CD14-positive monocyte (primary cell): ENCODE measurements at regions not wholly inside any gene's neighbourhood (a gene's known extent, or its start where the extent isn't known, plus 50 kb on each side); places are given as distances from the start of the nearest gene placed in this dataset.

Experiments used
- DNase-seq, 3 donors: peaks; one replicate each; pipeline ENCODE4 v3.0.0-alpha.2; 2011 to 2022
- H2AFZ ChIP-seq: 2 replicates; pipeline ENCODE4 v1.6.0; 2012; ENCODE audit warnings: mild to moderate bottlenecking, low read depth, low read length, inconsistent platforms; ENCODE audit not compliant: insufficient read depth, poor library complexity, severe bottlenecking
- H3K27ac ChIP-seq, 2 donors: 1 replicate in 1 of 2; 2 replicates in 1 of 2; pipeline ENCODE4 v1.5.1; 2012 to 2013; ENCODE audit warnings: low read length in 2 of 2, control low read depth in 1 of 2, inconsistent platforms in 1 of 2, low read depth in 1 of 2, mild to moderate bottlenecking in 1 of 2
- H3K27me3 ChIP-seq, 2 donors: one replicate each; pipeline versions ENCODE4 v1.6.0 to v1.6.1; 2011 to 2013; ENCODE audit warnings: low read length in 2 of 2; ENCODE audit not compliant: control insufficient read depth in 2 of 2, insufficient read depth in 2 of 2
- H3K36me3 ChIP-seq, 2 donors: replicated peaks in 1 of 2; 1 replicate in 1 of 2; 2 replicates in 1 of 2; pipeline versions ENCODE4 v1.5.1 to v1.6.1; 2012 to 2013; ENCODE audit warnings: low read length in 2 of 2, control low read depth in 1 of 2, inconsistent platforms in 1 of 2, mild to moderate bottlenecking in 1 of 2; ENCODE audit not compliant: insufficient read depth in 2 of 2, control insufficient read depth in 1 of 2
- H3K4me1 ChIP-seq, 2 donors: 1 replicate in 1 of 2; 2 replicates in 1 of 2; pipeline versions ENCODE4 v1.5.1 to v1.6.1; 2012 to 2013; ENCODE audit warnings: low read length in 2 of 2, control low read depth in 1 of 2, inconsistent platforms in 1 of 2, mild to moderate bottlenecking in 1 of 2, moderate library complexity in 1 of 2; ENCODE audit not compliant: insufficient read depth in 2 of 2, control insufficient read depth in 1 of 2
- H3K4me2 ChIP-seq: replicated peaks from 2 replicates; pipeline ENCODE3; 2012; ENCODE audit warnings: low read length, moderate library complexity, mild to moderate bottlenecking; ENCODE audit not compliant: poor library complexity, severe bottlenecking; ENCODE audit errors: extremely low read depth
- H3K4me3 ChIP-seq, 3 experiments: fragments of 200-600 bp in 1 of 3; sonication (generic) in 1 of 3; replicated peaks in 1 of 3; 1 replicate in 2 of 3; 2 replicates in 1 of 3; pipeline ENCODE4 v1.5.1; 2011 to 2013; ENCODE audit warnings: low read length in 3 of 3, mild to moderate bottlenecking in 3 of 3, control low read depth in 2 of 3, low read depth in 2 of 3, inconsistent platforms in 1 of 3, moderate library complexity in 1 of 3
- H3K79me2 ChIP-seq: 2 replicates; pipeline ENCODE4 v1.6.0; 2012; ENCODE audit warnings: mild to moderate bottlenecking, control low read depth, inconsistent platforms, low read length, moderate library complexity; ENCODE audit not compliant: insufficient read depth
- H3K9ac ChIP-seq: 2 replicates; pipeline ENCODE4 v1.6.0; 2017; ENCODE audit warnings: low read length, mild to moderate bottlenecking; ENCODE audit not compliant: insufficient read depth, poor library complexity, severe bottlenecking
- H3K9me3 ChIP-seq, 2 donors: replicated peaks in 1 of 2; 1 replicate in 1 of 2; 2 replicates in 1 of 2; pipeline versions ENCODE4 v1.5.1 to v1.6.1; 2012 to 2013; ENCODE audit warnings: low read length in 2 of 2, control low read depth in 1 of 2; ENCODE audit not compliant: control insufficient read depth in 1 of 2, insufficient read depth in 1 of 2
- H4K20me1 ChIP-seq: 2 replicates; pipeline ENCODE4 v1.6.0; 2012; ENCODE audit warnings: mild to moderate bottlenecking, low read length, control low read depth, moderate library complexity; ENCODE audit not compliant: insufficient read depth
- H3K27ac Mint-ChIP-seq, 7 donors: one replicate each; pipeline ENCODE4 v1.8.0; 2020; ENCODE audit warnings: mild to moderate bottlenecking in 7 of 7, mixed read lengths in 7 of 7, moderate library complexity in 6 of 7, inconsistent platforms in 2 of 7
- H3K27me3 Mint-ChIP-seq, 3 donors: one replicate each; pipeline ENCODE4 v1.8.0; 2021 to 2022; ENCODE audit warnings: low read depth in 3 of 3, mild to moderate bottlenecking in 3 of 3, mixed read lengths in 3 of 3, moderate library complexity in 3 of 3, inconsistent platforms in 1 of 3
- H3K36me3 Mint-ChIP-seq, 2 donors: one replicate each; pipeline ENCODE4 v1.8.0; 2020; ENCODE audit warnings: mixed read lengths in 2 of 2, inconsistent platforms in 1 of 2, mild to moderate bottlenecking in 1 of 2
- H3K4me1 Mint-ChIP-seq: one replicate; pipeline ENCODE4 v1.8.0; 2020; ENCODE audit warnings: mild to moderate bottlenecking, mixed read lengths
- H3K4me3 Mint-ChIP-seq, 2 donors: one replicate each; pipeline ENCODE4 v1.8.0; 2020; ENCODE audit warnings: mild to moderate bottlenecking in 2 of 2, mixed read lengths in 2 of 2, moderate library complexity in 1 of 2
- H3K9me3 Mint-ChIP-seq, 7 donors: one replicate each; pipeline ENCODE4 v1.8.0; 2020 to 2022; ENCODE audit warnings: mixed read lengths in 7 of 7, mild to moderate bottlenecking in 6 of 7, moderate library complexity in 6 of 7, inconsistent platforms in 2 of 7
- WGBS: methylation state at CpG from one replicate; pipeline ENCODE4 v1.1.5; 2013; ENCODE audit warnings: missing lambda C conversion rate; ENCODE audit not compliant: insufficient coverage; 5-methylcytosine and 5-hydroxymethylcytosine counted together
- intact Hi-C, 2 donors: fragments of 100-400 bp; cut with micrococcal nuclease; formaldehyde crosslinking; loops; one replicate each; pipeline versions ENCODE4 v1.15.0 to v1.15.1; 2023
- TF ChIP-seq, protein P1 (sequence below): fragments of 200-600 bp; IDR thresholded peaks from one replicate; pipeline ENCODE4 v1.8.0; 2022; ENCODE audit warnings: antibody characterized with exemption, mild to moderate bottlenecking

GRCh38 chr3:181457190-181457589 is 254.5 kb upstream of the SOX2 start:
- Mint-ChIP-seq H3K27me3 (no peaks in the 10 kb centered on the region), H3K4me1 (no peaks in the 10 kb centered on the region), H3K4me3 (no peak overlapping the region), H3K27ac (no peak overlapping the region), H3K9me3 (peaks cover 0 to 3% (median 0%) of the 10 kb centered on the region in 7 donors), H3K36me3 (no peaks in the 10 kb centered on the region)
- H3K4me2 ChIP-seq: no peak overlapping the region
- no peaks in the 10 kb centered on the region for H3K9me3 ChIP-seq
- no peaks in the 10 kb centered on the region for H4K20me1 ChIP-seq
- no peak overlapping the region for H2AFZ ChIP-seq
- DNase-seq: no peak
- H3K9ac ChIP-seq: no peak overlapping the region
- intact Hi-C loops: no loop called here
- no peaks in the 10 kb centered on the region for H3K27me3 ChIP-seq
- no peak overlapping the region for H3K4me3 ChIP-seq
- H3K4me1 ChIP-seq: no peaks in the 10 kb centered on the region
- TF ChIP-seq, protein P1, sequence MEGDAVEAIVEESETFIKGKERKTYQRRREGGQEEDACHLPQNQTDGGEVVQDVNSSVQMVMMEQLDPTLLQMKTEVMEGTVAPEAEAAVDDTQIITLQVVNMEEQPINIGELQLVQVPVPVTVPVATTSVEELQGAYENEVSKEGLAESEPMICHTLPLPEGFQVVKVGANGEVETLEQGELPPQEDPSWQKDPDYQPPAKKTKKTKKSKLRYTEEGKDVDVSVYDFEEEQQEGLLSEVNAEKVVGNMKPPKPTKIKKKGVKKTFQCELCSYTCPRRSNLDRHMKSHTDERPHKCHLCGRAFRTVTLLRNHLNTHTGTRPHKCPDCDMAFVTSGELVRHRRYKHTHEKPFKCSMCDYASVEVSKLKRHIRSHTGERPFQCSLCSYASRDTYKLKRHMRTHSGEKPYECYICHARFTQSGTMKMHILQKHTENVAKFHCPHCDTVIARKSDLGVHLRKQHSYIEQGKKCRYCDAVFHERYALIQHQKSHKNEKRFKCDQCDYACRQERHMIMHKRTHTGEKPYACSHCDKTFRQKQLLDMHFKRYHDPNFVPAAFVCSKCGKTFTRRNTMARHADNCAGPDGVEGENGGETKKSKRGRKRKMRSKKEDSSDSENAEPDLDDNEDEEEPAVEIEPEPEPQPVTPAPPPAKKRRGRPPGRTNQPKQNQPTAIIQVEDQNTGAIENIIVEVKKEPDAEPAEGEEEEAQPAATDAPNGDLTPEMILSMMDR: no peak
- H3K79me2 ChIP-seq: no peaks in the 10 kb centered on the region
- no peak overlapping the region for H3K27ac ChIP-seq
- 94% methylated on average over 8 of the region's 9 CpGs for WGBS
- no peaks in the 10 kb centered on the region for H3K36me3 ChIP-seq

DNA sequence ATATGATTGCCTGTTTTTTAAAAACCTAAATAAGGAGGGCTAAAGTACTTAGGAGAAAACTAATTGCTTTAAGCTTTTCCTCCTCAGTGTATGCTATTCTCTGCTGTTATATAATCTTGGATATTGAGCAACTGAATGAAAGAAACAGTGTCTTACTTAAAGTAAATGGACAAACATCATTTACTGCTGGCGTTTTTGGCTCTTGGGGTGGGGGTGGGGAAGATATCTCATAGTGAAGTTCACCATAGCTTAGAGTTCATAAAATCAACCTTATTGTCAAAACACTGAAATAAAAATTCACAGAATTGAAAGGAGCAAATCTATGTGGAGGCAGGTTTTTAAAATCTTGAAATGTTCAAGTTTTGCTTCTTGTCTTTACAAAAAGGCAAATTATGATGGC is 256.4 kb upstream of the SOX2 start:
- TF ChIP-seq, protein P1: no peak
- Mint-ChIP-seq H3K9me3 (peaks cover 0 to 4% (median 0%) of the 10 kb centered on the region in 7 donors), H3K27ac (no peak overlapping the region), H3K4me1 (no peaks in the 10 kb centered on the region), H3K27me3 (no peaks in the 10 kb centered on the region), H3K4me3 (no peak overlapping the region), H3K36me3 (no peaks in the 10 kb centered on the region)
- no peaks in the 10 kb centered on the region for H3K79me2 ChIP-seq
- H3K9me3 ChIP-seq: peaks cover 4 to 5% of the 10 kb centered on the region in 2 donors
- no peaks in the 10 kb centered on the region for H4K20me1 ChIP-seq
- no peaks in the 10 kb centered on the region for H3K36me3 ChIP-seq
- H3K9ac ChIP-seq: no peak overlapping the region
- H3K27ac ChIP-seq: no peak overlapping the region
- H2AFZ ChIP-seq: no peak overlapping the region
- no peak overlapping the region for H3K4me2 ChIP-seq
- no peaks in the 10 kb centered on the region for H3K4me1 ChIP-seq
- no peak for DNase-seq
- no peak overlapping the region for H3K4me3 ChIP-seq
- intact Hi-C loops: no loop called here
- no CpG with 5 or more reads among the region's 1 CpG for WGBS
- H3K27me3 ChIP-seq: no peaks in the 10 kb centered on the region
